Gastrocnemius medialis (tissue), 4 donors: ENCODE measurements at regions not wholly inside any gene's neighbourhood (a gene's known extent, or its start where the extent isn't known, plus 50 kb on each side); places are given as distances from the start of the nearest gene placed in this dataset.

Experiments
- CTCF ChIP-seq, 5 experiments: fragments of 450-650 bp in 3 of 5; fragments of 200-600 bp in 2 of 5; sonication (generic) in 2 of 5; IDR thresholded peaks in 4 of 5; conservative IDR thresholded peaks in 1 of 5; 1 replicate in 4 of 5; 2 replicates in 1 of 5; pipeline ENCODE4 v1.5.1; 2016 to 2019; ENCODE audit warnings: antibody characterized with exemption in 5 of 5, mild to moderate bottlenecking in 3 of 5, moderate library complexity in 3 of 5
- POLR2A ChIP-seq, 2 donors: fragments of 450-650 bp; IDR thresholded peaks; one replicate each; pipeline ENCODE4 v1.6.1; 2017; ENCODE audit warnings: antibody characterized with exemption in 2 of 2, mild to moderate bottlenecking in 2 of 2, moderate library complexity in 2 of 2

- TF ChIP-seq CTCF (IDR thresholded peaks at IDR 0.05 in 4 of 5, conservative IDR thresholded peaks at IDR 0.05 in 1 of 5) (no peak), POLR2A (IDR thresholded peaks at IDR 0.05) (no peak)
These were observed 323.3 kb upstream of the ZNF521 start for GRCh38 chr18:25675123-25675850.
